GM12878 (cell line): ENCODE measurements at regions not wholly inside any gene's neighbourhood (a gene's known extent, or its start where the extent isn't known, plus 50 kb on each side); places are given as distances from the start of the nearest gene placed in this dataset.

ENCODE experiments used
- CTCF ChIP-seq, 3 experiments: IDR thresholded peaks in 2 of 3; conservative IDR thresholded peaks in 1 of 3; 2 replicates each; pipeline ENCODE4 v1.5.1; 2011; ENCODE audit warnings: low read depth in 3 of 3, low read length in 3 of 3, mild to moderate bottlenecking in 3 of 3, control low read depth in 2 of 3, moderate library complexity in 2 of 3, inconsistent platforms in 1 of 3, mixed read lengths in 1 of 3; ENCODE audit not compliant: control insufficient read depth in 2 of 3, insufficient read depth in 1 of 3; ENCODE audit errors: extremely low read depth in 1 of 3
- ZZZ3 ChIP-seq: IDR thresholded peaks from 2 replicates; pipeline ENCODE4 v1.6.1; 2011; ENCODE audit warnings: low read depth; ENCODE audit not compliant: control insufficient read depth, insufficient read length
- TF ChIP-seq, protein P1 (sequence below): IDR thresholded peaks from 2 replicates; pipeline ENCODE4 v1.6.1; 2011; ENCODE audit warnings: low read depth, low read length, improper control_type of control experiment, borderline replicate concordance
- TF ChIP-seq, protein P2 (sequence below): IDR thresholded peaks from 2 replicates; pipeline ENCODE4 v1.6.1; 2011; ENCODE audit warnings: borderline replicate concordance, low read depth, mild to moderate bottlenecking, moderate library complexity, mixed read lengths, low read length; ENCODE audit not compliant: insufficient read depth; ENCODE audit errors: extremely low read length

- TF ChIP-seq, protein P1, sequence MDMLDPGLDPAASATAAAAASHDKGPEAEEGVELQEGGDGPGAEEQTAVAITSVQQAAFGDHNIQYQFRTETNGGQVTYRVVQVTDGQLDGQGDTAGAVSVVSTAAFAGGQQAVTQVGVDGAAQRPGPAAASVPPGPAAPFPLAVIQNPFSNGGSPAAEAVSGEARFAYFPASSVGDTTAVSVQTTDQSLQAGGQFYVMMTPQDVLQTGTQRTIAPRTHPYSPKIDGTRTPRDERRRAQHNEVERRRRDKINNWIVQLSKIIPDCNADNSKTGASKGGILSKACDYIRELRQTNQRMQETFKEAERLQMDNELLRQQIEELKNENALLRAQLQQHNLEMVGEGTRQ = no peak
- TF ChIP-seq CTCF (IDR thresholded peaks at IDR 0.05 in 2 of 3, conservative IDR thresholded peaks at IDR 0.05 in 1 of 3; ENCODE audit: control insufficient read depth in 2 of 3, extremely low read depth in 1 of 3, insufficient read depth in 1 of 3, low read depth in 3 of 3, low read length in 3 of 3) = no peak
- no peak for TF ChIP-seq ZZZ3
- TF ChIP-seq, protein P2, sequence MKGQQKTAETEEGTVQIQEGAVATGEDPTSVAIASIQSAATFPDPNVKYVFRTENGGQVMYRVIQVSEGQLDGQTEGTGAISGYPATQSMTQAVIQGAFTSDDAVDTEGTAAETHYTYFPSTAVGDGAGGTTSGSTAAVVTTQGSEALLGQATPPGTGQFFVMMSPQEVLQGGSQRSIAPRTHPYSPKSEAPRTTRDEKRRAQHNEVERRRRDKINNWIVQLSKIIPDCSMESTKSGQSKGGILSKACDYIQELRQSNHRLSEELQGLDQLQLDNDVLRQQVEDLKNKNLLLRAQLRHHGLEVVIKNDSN = no peak
Measured at GRCh38 chr16:72464597-72465368, 292.8 kb upstream of the PMFBP1 start.
